GM18511 (cell line): ENCODE measurements at regions not wholly inside any gene's neighbourhood (a gene's known extent, or its start where the extent isn't known, plus 50 kb on each side); places are given as distances from the start of the nearest gene placed in this dataset.

ENCODE experiments used
- ATAC-seq: cut with Tn5 transposase; IDR thresholded peaks from one replicate; pipeline ENCODE4 v1.9.1; 2021; ENCODE audit warnings: mild to moderate bottlenecking, moderate library complexity; ENCODE audit not compliant: unreplicated experiment

GRCh38 chr3:30350011-30350410 is 256.4 kb upstream of the TGFBR2 start:
- no peak for ATAC-seq

GRCh38 chr3:30350901-30351300 is 255.5 kb upstream of the TGFBR2 start:
- no peak for ATAC-seq

GRCh38 chr3:30352410-30353318 is 253.7 kb upstream of the TGFBR2 start:
- ATAC-seq: no peak

- ATAC-seq: peak; percentile 99
These were observed 252.5 kb upstream of the TGFBR2 start for GRCh38 chr3:30353711-30354467.

GRCh38 chr3:30354513-30354912 is 251.9 kb upstream of the TGFBR2 start:
- ATAC-seq: no peak

GRCh38 chr3:30354972-30355371 is 251.4 kb upstream of the TGFBR2 start:
- no peak for ATAC-seq

GRCh38 chr3:30355622-30356021 is 250.8 kb upstream of the TGFBR2 start:
- no peak for ATAC-seq

GRCh38 chr3:30356866-30357753 is 249.3 kb upstream of the TGFBR2 start:
- no peak for ATAC-seq

- no peak for ATAC-seq
These were observed 248.5 kb upstream of the TGFBR2 start for GRCh38 chr3:30357897-30358296.

GRCh38 chr3:30358871-30359270 is 247.5 kb upstream of the TGFBR2 start:
- no peak for ATAC-seq

- no peak for ATAC-seq
These were observed 237.4 kb upstream of the TGFBR2 start for GRCh38 chr3:30368978-30369377.

GRCh38 chr3:30370681-30371271 is 235.6 kb upstream of the TGFBR2 start:
- ATAC-seq: no peak

GRCh38 chr3:30372837-30373236 is 233.6 kb upstream of the TGFBR2 start:
- no peak for ATAC-seq

GRCh38 chr3:30384546-30385072 is 221.8 kb upstream of the TGFBR2 start:
- ATAC-seq: no peak

- no peak for ATAC-seq
These were observed 213.3 kb upstream of the TGFBR2 start for GRCh38 chr3:30393079-30393478.

GRCh38 chr3:30397030-30397429 is 209.4 kb upstream of the TGFBR2 start:
- no peak for ATAC-seq

GRCh38 chr3:30399394-30400181 is 206.8 kb upstream of the TGFBR2 start:
- no peak for ATAC-seq

GRCh38 chr3:30400926-30401325 is 205.5 kb upstream of the TGFBR2 start:
- ATAC-seq: no peak

GRCh38 chr3:30401971-30402370 is 204.4 kb upstream of the TGFBR2 start:
- ATAC-seq: no peak

GRCh38 chr3:30407651-30408050 is 198.8 kb upstream of the TGFBR2 start:
- no peak for ATAC-seq
